ENCODE measurements at regions not wholly inside any gene's neighbourhood (a gene's known extent, or its start where the extent isn't known, plus 50 kb on each side); places are given as distances from the start of the nearest gene placed in this dataset.

DNA sequence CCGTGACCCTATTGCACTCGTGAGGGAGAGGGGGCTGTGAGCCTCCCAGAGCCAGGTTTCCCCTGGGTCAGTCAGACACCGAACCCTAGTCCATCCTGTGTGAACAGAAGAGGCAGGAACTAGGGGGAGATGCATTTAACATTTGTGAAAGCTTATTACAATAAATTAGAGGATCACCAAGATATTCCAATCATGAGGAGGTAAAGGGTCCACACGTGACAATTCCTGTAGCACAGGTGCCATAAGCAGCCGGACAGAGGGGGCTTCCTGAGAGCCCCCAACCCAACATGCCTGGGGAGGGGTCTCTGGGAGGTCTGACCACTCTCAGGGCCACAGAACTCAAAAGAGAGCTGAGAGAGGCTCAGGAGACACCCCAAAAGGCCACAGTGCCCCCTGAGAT, 93.3 kb downstream of the KCNF1 start:
- H3K4me3 ChIP-seq (ENCODE audit: low read length) = no peak overlapping the region
- no peak for TF ChIP-seq CTCF (IDR thresholded peaks at IDR 0.05; ENCODE audit: insufficient read depth, low read depth, low read length, missing control alignments)
- no peak for DNase-seq (ENCODE audit: low read depth)

- H3K4me3 ChIP-seq (ENCODE audit: low read length) = no peak overlapping the region
- no peak for TF ChIP-seq CTCF (IDR thresholded peaks at IDR 0.05; ENCODE audit: insufficient read depth, low read depth, low read length, missing control alignments)
- DNase-seq (ENCODE audit: low read depth) = no peak
These were observed 94.5 kb downstream of the KCNF1 start for GRCh38 chr2:11006191-11006590.

DNA sequence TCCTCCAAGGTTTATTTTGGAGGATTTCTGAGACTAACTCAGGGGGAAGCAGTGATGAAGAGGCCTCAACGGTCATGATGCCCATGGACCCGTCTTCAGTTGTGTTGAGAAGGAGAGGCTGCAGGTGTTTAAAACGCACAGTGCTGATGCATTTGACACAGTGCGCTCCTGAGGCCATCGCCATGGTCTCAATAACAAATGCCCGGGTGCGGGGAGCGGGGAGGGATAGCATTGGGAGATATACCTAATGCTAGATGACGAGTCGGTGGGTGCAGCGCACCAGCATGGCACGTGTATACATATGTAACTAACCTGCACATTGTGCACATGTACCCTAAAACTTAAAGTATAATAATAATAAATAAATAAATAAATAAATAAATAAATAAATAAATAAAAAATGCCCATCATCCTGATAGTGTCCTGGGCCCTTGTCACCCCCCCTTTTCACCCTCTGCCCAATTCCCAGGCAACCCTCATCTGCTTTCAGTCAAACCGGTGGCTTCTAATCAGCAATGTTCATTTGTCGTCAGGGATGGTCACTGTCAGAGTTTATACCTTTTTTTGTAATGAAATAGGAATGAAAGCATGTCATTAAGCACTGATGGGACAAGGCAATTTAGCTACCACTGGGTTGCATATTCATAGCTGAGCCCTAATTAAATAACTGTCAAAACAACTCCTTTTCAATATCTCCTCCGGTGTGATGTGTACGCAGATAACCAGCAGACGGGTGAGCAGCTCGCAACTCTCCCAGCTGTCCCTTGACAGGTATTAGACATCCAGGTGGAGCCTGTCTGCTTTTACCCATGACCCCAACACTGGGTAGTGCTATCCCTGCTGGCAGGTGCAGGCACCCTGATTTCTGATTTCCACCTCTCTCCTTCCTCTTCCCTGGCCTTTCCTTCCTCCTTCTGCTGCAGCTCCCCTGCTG, 95.9 kb downstream of the KCNF1 start:
- no peak for TF ChIP-seq CTCF (IDR thresholded peaks at IDR 0.05; ENCODE audit: insufficient read depth, low read depth, low read length, missing control alignments)
- DNase-seq (ENCODE audit: low read depth) = no peak

DNA sequence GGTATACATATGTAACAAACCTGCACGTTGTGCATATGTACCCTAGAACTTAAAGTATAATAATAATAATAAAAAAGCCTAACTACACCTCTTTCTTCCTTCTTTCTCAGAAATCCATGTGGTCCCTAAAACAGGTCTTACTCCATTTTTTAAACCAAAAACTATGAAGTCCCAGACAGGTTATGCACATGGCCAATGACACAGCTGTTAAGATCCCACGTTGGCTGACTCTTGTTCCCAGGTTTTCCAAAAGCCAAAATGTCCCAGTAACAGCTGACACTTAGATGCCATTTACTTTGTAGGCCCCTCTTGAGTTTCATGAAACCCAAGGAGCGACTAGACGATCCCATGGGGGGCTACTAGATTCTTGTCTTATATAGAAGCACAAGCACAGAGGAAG, 97.0 kb downstream of the KCNF1 start:
- no peak overlapping the region for H3K4me3 ChIP-seq (ENCODE audit: low read length)
- TF ChIP-seq CTCF (IDR thresholded peaks at IDR 0.05; ENCODE audit: insufficient read depth, low read depth, low read length, missing control alignments) = no peak
- no peak for DNase-seq (ENCODE audit: low read depth)

More for the DNA sequence above, 95.9 kb downstream of the KCNF1 start:
- H3K4me3 ChIP-seq (ENCODE audit: low read length) = no peak overlapping the region

GRCh38 chr2:11009176-11009575, 97.4 kb downstream of the KCNF1 start:
- DNase-seq (ENCODE audit: low read depth) = no peak
- no peak for TF ChIP-seq CTCF (IDR thresholded peaks at IDR 0.05; ENCODE audit: insufficient read depth, low read depth, low read length, missing control alignments)
- H3K4me3 ChIP-seq (ENCODE audit: low read length) = no peak overlapping the region

- no peak for TF ChIP-seq CTCF (IDR thresholded peaks at IDR 0.05; ENCODE audit: insufficient read depth, low read depth, low read length, missing control alignments)
- no peak overlapping the region for H3K4me3 ChIP-seq (ENCODE audit: low read length)
- no peak for DNase-seq (ENCODE audit: low read depth)
These were observed 98.2 kb downstream of the KCNF1 start for GRCh38 chr2:11009891-11010290.

DNA sequence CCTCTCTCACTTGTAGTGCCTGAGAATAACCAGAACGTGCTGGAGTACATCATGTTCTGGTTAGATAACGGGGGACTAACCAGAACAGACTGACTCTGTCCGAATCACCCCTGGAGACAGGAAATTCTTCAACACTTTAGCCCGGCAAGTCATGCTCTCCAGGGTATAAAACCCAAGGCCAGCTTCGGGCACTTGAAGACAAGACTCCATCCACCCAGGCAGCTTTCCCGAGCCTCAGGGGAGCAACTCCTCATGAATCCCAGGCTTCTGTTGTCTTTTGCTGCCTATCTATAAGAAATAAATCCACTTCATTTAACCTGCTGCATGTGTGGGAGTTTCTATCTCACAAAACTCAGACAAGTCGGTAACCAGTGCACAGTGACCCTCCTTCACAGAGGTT, 99.6 kb downstream of the KCNF1 start:
- no peak for TF ChIP-seq CTCF (IDR thresholded peaks at IDR 0.05; ENCODE audit: insufficient read depth, low read depth, low read length, missing control alignments)
- DNase-seq (ENCODE audit: low read depth) = no peak
- H3K4me3 ChIP-seq (ENCODE audit: low read length) = no peak overlapping the region

Data from epithelial cell of esophagus (primary cell).